ENCODE measurements at regions not wholly inside any gene's neighbourhood (a gene's known extent, or its start where the extent isn't known, plus 50 kb on each side); places are given as distances from the start of the nearest gene placed in this dataset.
"Not testable (repeated sequence)": the region's sequence is repeated elsewhere in the genome, so short reads cannot be mapped to it uniquely, and the experiment has no call there.

GRCh38 chr10:30705101-30705624 lies 75.6 kb upstream of the LYZL2 start:
- Mint-ChIP-seq H3K27ac (peak overlapping the region; percentile 90 to 99 (median 95)), H3K36me3 (peaks cover 0 to 11% (median 0%) of the 10 kb centered on the region in 3 donors), H3K4me3 (peak overlapping the region; percentile 88 to 96 (median 89)), H3K4me1 (peaks cover 49 to 64% (median 61%) of the 10 kb centered on the region in 3 donors), H3K9me3 (no peaks in the 10 kb centered on the region), H3K27me3 (no peaks in the 10 kb centered on the region)
- Histone ChIP-seq H3K27me3 (ENCODE audit: insufficient read depth, low read length, poor library complexity, severe bottlenecking) (no peaks in the 10 kb centered on the region), H3K36me3 (ENCODE audit: insufficient read depth, low read length) (no peaks in the 10 kb centered on the region), H3K27ac (ENCODE audit: low read depth, low read length) (peak overlapping the region; percentile 51), H3K9me3 (ENCODE audit: low read length) (no peaks in the 10 kb centered on the region), H3K4me1 (ENCODE audit: insufficient read depth, low read length) (peaks cover 59% of the 10 kb centered on the region), H3K4me3 (ENCODE audit: low read length) (peak overlapping the region; percentile 83)
- CTCF ChIA-PET = interaction anchor here (1.2 to 2.8 kb wide), 5 partner anchors 15 to 34 kb away, joined by 3 to 10 read pairs (median 6); no protein-coding TSS in a partner anchor
- POLR2A ChIA-PET = no interaction called here
- peak in 2 of 5 donors; percentile 44 to 68 for DNase-seq

GRCh38 chr10:30704601-30705100 lies 75.1 kb upstream of the LYZL2 start:
- H3K27me3 ChIP-seq (ENCODE audit: insufficient read depth, low read length, poor library complexity, severe bottlenecking); POLR2A ChIA-PET; H3K27me3 Mint-ChIP-seq; H3K9me3 Mint-ChIP-seq; H3K9me3 ChIP-seq (ENCODE audit: low read length); H3K36me3 ChIP-seq (ENCODE audit: insufficient read depth, low read length): not testable (repeated sequence)
- Mint-ChIP-seq H3K4me3 (peak overlapping the region; percentile 88 to 96 (median 89)), H3K27ac (peak overlapping the region; percentile 90 to 99 (median 95)), H3K36me3 (peaks cover 0 to 11% (median 0%) of the 10 kb centered on the region in 3 donors), H3K4me1 (peaks cover 54 to 70% (median 66%) of the 10 kb centered on the region in 3 donors)
- Histone ChIP-seq H3K4me3 (ENCODE audit: low read length) (peak overlapping the region; percentile 83), H3K4me1 (ENCODE audit: insufficient read depth, low read length) (peaks cover 64% of the 10 kb centered on the region), H3K27ac (ENCODE audit: low read depth, low read length) (peak overlapping the region; percentile 49)
- DNase-seq = peak in 3 of 5 donors; percentile 36 to 66 (median 60)
- CTCF ChIA-PET = interaction anchor here (1.2 to 2.8 kb wide), 4 partner anchors 15 to 34 kb away, joined by 3 to 10 read pairs (median 6); no protein-coding TSS in a partner anchor

- Mint-ChIP-seq H3K27me3 (no peaks in the 10 kb centered on the region), H3K4me3 (peak overlapping the region; percentile 88 to 96 (median 89)), H3K4me1 (peaks cover 60 to 72% (median 69%) of the 10 kb centered on the region in 3 donors), H3K27ac (peak overlapping the region; percentile 90 to 99 (median 95)), H3K36me3 (peaks cover 0 to 11% (median 0%) of the 10 kb centered on the region in 3 donors), H3K9me3 (no peaks in the 10 kb centered on the region)
- Histone ChIP-seq H3K36me3 (ENCODE audit: insufficient read depth, low read length) (no peaks in the 10 kb centered on the region), H3K4me1 (ENCODE audit: insufficient read depth, low read length) (peaks cover 70% of the 10 kb centered on the region), H3K27ac (ENCODE audit: low read depth, low read length) (peak overlapping the region; percentile 49), H3K27me3 (ENCODE audit: insufficient read depth, low read length, poor library complexity, severe bottlenecking) (no peaks in the 10 kb centered on the region), H3K9me3 (ENCODE audit: low read length) (no peaks in the 10 kb centered on the region), H3K4me3 (ENCODE audit: low read length) (peak overlapping the region; percentile 83)
- ChIA-PET POLR2A (no interaction called here), CTCF (interaction anchor here (1.2 to 2.8 kb wide), 4 partner anchors 14 to 33 kb away, joined by 3 to 10 read pairs (median 6); no protein-coding TSS in a partner anchor)
- no peak for DNase-seq
These were observed 74.6 kb upstream of the LYZL2 start for GRCh38 chr10:30704026-30704600.

GRCh38 chr10:30703446-30703845 lies 73.9 kb upstream of the LYZL2 start:
- not testable (repeated sequence) for H3K9me3 ChIP-seq (ENCODE audit: low read length); DNase-seq; H3K4me3 ChIP-seq (ENCODE audit: low read length); H3K27me3 ChIP-seq (ENCODE audit: insufficient read depth, low read length, poor library complexity, severe bottlenecking); H3K27me3 Mint-ChIP-seq; H3K36me3 ChIP-seq (ENCODE audit: insufficient read depth, low read length); H3K9me3 Mint-ChIP-seq; H3K27ac ChIP-seq (ENCODE audit: low read depth, low read length)
- Mint-ChIP-seq H3K36me3 (peaks cover 0 to 11% (median 0%) of the 10 kb centered on the region in 3 donors), H3K4me1 (peaks cover 60 to 76% (median 71%) of the 10 kb centered on the region in 3 donors), H3K4me3 (peak overlapping the region; percentile 88 to 96 (median 89)), H3K27ac (peak overlapping the region; percentile 90 to 98 (median 95))
- peaks cover 73% of the 10 kb centered on the region for H3K4me1 ChIP-seq (ENCODE audit: insufficient read depth, low read length)
- ChIA-PET POLR2A (interaction anchor here (0.6 kb wide), 1 partner anchor 267 kb away, joined by 4 read pairs; no protein-coding TSS in a partner anchor), CTCF (interaction anchor here (1.0 to 2.8 kb wide), 4 partner anchors 15 to 33 kb away, joined by 3 to 10 read pairs (median 6); no protein-coding TSS in a partner anchor)

GRCh38 chr10:30702860-30703259 lies 73.3 kb upstream of the LYZL2 start:
- Mint-ChIP-seq H3K27ac (peak overlapping the region; percentile 82 to 99 (median 98)), H3K27me3 (no peaks in the 10 kb centered on the region), H3K9me3 (no peaks in the 10 kb centered on the region), H3K4me3 (peak overlapping the region in 6 of 7 donors; percentile 30 to 90 (median 86)), H3K36me3 (peaks cover 0 to 11% (median 0%) of the 10 kb centered on the region in 3 donors), H3K4me1 (peaks cover 66 to 81% (median 76%) of the 10 kb centered on the region in 3 donors)
- H3K27me3 ChIP-seq (ENCODE audit: insufficient read depth, low read length, poor library complexity, severe bottlenecking) = no peaks in the 10 kb centered on the region
- H3K4me3 ChIP-seq (ENCODE audit: low read length) = no peak overlapping the region
- ChIA-PET CTCF (interaction anchor here (0.9 to 2.8 kb wide), 4 partner anchors 15 to 32 kb away, joined by 3 to 10 read pairs (median 5); no protein-coding TSS in a partner anchor), POLR2A (interaction anchor here (0.6 kb wide), 1 partner anchor 267 kb away, joined by 4 read pairs; no protein-coding TSS in a partner anchor)
- no peak for DNase-seq
- H3K4me1 ChIP-seq (ENCODE audit: insufficient read depth, low read length) = peaks cover 75% of the 10 kb centered on the region
- H3K27ac ChIP-seq (ENCODE audit: low read depth, low read length) = no peak overlapping the region
- no peaks in the 10 kb centered on the region for H3K36me3 ChIP-seq (ENCODE audit: insufficient read depth, low read length)
- H3K9me3 ChIP-seq (ENCODE audit: low read length) = no peaks in the 10 kb centered on the region

- Mint-ChIP-seq H3K4me3 (peak overlapping the region; percentile 77 to 90 (median 86)), H3K4me1 (peaks cover 77 to 89% (median 89%) of the 10 kb centered on the region in 3 donors), H3K9me3 (no peaks in the 10 kb centered on the region), H3K36me3 (peaks cover 0 to 11% (median 0%) of the 10 kb centered on the region in 3 donors), H3K27me3 (no peaks in the 10 kb centered on the region), H3K27ac (peak overlapping the region; percentile 95 to 99 (median 98))
- H3K27ac ChIP-seq (ENCODE audit: low read depth, low read length) = peak overlapping the region; percentile 40
- peaks cover 85% of the 10 kb centered on the region for H3K4me1 ChIP-seq (ENCODE audit: insufficient read depth, low read length)
- ChIA-PET POLR2A (no interaction called here), CTCF (interaction anchor here (0.9 to 2.8 kb wide), 4 partner anchors 9 to 25 kb away, joined by 3 to 13 read pairs (median 6); no protein-coding TSS in a partner anchor)
- H3K9me3 ChIP-seq (ENCODE audit: low read length) = no peaks in the 10 kb centered on the region
- H3K36me3 ChIP-seq (ENCODE audit: insufficient read depth, low read length) = no peaks in the 10 kb centered on the region
- peak overlapping the region; percentile 19 for H3K4me3 ChIP-seq (ENCODE audit: low read length)
- DNase-seq = peak; percentile 40 to 84 (median 79)
- H3K27me3 ChIP-seq (ENCODE audit: insufficient read depth, low read length, poor library complexity, severe bottlenecking) = no peaks in the 10 kb centered on the region
These were observed 72.1 kb upstream of the LYZL2 start for GRCh38 chr10:30701451-30702173.

- H3K4me1 Mint-ChIP-seq = peaks cover 61 to 75% (median 72%) of the 10 kb centered on the region in 3 donors
- ChIA-PET CTCF (interaction anchor here (1.5 kb wide), 1 partner anchor 10 kb away, joined by 12 read pairs; no protein-coding TSS in a partner anchor), POLR2A (no interaction called here)
- H3K27ac Mint-ChIP-seq = peak overlapping the region; percentile 61 to 91 (median 78)
- no peaks in the 10 kb centered on the region for H3K27me3 Mint-ChIP-seq
- H3K9me3 Mint-ChIP-seq = no peaks in the 10 kb centered on the region
- Histone ChIP-seq H3K9me3 (ENCODE audit: low read length) (no peaks in the 10 kb centered on the region), H3K27me3 (ENCODE audit: insufficient read depth, low read length, poor library complexity, severe bottlenecking) (no peaks in the 10 kb centered on the region), H3K36me3 (ENCODE audit: insufficient read depth, low read length) (no peaks in the 10 kb centered on the region), H3K4me3 (ENCODE audit: low read length) (no peak overlapping the region), H3K27ac (ENCODE audit: low read depth, low read length) (no peak overlapping the region), H3K4me1 (ENCODE audit: insufficient read depth, low read length) (peaks cover 66% of the 10 kb centered on the region)
- H3K4me3 Mint-ChIP-seq = peak overlapping the region in 4 of 7 donors; percentile 33 to 58 (median 44)
- no peaks in the 10 kb centered on the region for H3K36me3 Mint-ChIP-seq
- no peak for DNase-seq
These were observed 68.3 kb upstream of the LYZL2 start for GRCh38 chr10:30697806-30698205.
